NCI-H82 (cell line): ENCODE measurements at regions not wholly inside any gene's neighbourhood (a gene's known extent, or its start where the extent isn't known, plus 50 kb on each side); places are given as distances from the start of the nearest gene placed in this dataset.

Experiments used
- DNase-seq: peaks from one replicate; lab custom pipeline; 2025; lab: John Stamatoyannopoulos, UW

- no peak for DNase-seq
These were observed 351.1 kb downstream of the MN1 start for GRCh38 chr22:27450448-27450847.

DNA sequence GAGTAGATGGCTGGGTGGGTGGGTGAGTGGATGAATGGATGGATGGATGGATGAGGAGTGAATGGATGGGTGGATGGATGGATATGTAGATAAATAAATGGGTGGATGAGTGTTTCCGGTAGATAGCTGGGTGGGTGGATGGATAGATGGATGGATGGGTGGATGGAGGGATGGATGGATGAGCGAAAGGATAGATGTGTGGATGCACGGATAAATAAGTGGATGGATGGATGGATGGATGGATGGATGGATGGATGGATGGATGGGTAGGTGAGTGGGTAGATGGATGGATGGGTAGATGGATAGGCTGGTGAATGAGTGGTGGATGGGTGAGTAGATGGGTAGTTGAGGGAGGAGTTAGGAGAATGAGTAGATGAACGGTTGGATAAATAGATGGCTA, 349.3 kb downstream of the MN1 start:
- no peak for DNase-seq

DNA sequence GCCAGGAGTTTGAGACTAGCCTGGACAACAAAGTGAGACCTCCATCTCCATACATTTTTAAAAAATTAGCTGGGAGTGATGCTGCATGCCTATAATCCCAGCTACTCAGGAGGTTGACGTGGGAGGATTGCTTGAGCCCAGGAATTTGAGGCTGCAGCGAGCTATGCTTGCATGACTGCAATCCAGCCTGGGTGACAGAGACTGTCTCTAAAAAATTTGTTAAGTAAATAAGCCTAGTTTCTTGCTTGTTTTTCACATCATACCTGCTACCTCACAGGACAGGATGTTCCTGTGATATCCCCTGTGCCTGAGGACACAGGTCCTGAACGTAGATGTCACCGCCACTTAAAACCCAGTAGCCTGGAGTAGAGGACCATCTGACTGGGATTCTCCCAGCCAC, 348.6 kb downstream of the MN1 start:
- DNase-seq, result no peak

GRCh38 chr22:27453725-27454124, 347.8 kb downstream of the MN1 start:
- DNase-seq, result no peak

DNA sequence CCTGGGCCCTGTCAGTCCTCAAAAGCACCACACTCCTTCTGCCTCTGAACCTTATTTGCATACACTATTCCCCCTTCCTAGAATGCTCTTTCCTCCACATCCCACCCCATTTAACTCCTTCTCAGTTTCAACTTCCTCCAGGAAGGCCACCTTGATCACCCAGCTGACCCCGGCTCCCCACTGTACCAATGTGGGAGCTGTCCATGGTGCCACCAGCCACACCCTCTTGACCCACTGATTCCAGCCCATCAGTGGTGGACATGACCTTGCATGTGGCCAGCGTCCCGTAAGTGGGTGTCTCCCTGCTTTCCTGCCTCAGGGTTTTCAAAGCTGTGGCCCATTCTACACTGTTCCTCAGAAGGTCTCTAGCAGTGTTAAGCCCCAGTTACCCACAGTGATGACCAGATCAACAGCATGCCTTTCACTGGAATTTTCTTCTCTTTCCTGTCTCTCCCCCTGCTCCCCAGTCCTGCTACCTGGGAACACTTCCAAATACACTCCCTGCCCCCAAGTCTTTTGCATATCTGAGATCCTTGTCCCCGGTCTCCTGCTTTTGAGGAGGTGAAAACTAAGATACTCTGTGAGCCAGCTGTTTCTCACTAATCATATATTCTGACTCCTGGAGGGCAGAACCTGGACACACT, 346.6 kb downstream of the MN1 start:
- DNase-seq, result no peak

DNA sequence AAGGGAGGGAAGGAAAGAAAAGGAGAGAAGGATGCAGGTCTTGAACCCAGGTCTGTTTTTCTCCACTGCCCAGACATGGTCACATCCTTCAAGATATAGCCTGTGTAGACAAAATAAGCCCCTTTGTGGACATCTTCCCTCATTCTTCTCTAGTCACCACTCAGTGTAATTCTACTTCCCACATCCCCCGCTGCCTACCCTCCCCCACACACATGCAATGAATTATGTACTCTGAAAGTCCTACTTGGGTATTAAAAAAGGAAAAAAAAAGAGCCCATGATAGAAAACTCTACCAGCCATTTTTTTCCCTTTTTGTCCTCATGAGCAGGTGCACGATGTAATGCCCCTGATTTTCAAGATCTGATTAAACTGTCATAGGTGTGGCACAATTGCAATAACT, 346.0 kb downstream of the MN1 start:
- DNase-seq, result no peak

GRCh38 chr22:27456696-27457503, 344.7 kb downstream of the MN1 start:
- DNase-seq, result no peak

GRCh38 chr22:27459999-27460398, 341.6 kb downstream of the MN1 start:
- DNase-seq, result no peak

GRCh38 chr22:27460591-27461347, 340.8 kb downstream of the MN1 start:
- DNase-seq, result no peak

DNA sequence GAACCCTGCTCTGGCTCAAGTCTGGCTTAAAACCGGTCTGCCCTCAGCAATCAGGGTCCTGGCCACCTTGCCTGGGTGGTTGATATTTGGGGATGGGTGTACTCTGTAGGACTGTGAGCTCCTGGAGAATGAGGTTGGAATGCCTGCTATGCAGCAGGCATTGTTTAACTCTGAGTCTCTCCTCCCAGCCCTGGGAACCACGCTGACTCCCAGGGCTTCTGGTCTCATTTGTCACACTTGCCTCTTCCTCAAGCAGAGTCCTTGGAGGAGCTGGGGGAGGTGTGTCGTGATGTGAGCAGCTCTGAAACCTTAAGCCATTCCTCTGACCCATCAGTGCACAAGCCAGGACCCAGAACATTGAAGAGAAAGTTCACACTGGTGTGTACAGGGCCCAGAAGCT, 340.1 kb downstream of the MN1 start:
- no peak for DNase-seq

GRCh38 chr22:27462190-27462589, 339.4 kb downstream of the MN1 start:
- no peak for DNase-seq

DNA sequence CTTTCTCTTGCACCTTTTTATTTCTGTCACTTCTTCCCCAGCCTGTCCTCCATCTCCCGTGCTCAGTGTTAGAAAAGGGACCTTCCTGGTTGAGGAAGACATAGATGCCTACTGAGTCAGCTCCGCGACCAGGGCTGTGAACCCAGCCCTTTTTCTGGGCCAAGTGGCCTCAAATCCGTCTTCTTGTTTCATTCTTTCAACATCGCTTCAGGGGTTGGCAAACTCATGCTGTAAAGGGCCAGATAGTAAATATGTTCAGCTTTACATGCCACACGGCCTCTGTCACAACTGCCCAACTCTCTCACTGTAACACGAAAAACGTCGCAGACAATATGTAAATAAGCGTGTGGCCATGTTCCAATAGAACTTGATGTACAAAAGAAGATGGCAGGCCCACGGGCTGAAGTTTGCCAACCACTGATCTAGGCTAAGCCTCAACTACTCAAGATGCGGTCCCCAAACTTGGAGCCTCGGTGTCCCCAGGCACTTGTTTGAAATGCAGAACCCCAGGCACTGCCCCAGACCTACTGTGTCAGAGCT, 338.4 kb downstream of the MN1 start:
- DNase-seq, result no peak

- DNase-seq, result no peak
These were observed 335.3 kb downstream of the MN1 start for GRCh38 chr22:27466229-27466628.

DNA sequence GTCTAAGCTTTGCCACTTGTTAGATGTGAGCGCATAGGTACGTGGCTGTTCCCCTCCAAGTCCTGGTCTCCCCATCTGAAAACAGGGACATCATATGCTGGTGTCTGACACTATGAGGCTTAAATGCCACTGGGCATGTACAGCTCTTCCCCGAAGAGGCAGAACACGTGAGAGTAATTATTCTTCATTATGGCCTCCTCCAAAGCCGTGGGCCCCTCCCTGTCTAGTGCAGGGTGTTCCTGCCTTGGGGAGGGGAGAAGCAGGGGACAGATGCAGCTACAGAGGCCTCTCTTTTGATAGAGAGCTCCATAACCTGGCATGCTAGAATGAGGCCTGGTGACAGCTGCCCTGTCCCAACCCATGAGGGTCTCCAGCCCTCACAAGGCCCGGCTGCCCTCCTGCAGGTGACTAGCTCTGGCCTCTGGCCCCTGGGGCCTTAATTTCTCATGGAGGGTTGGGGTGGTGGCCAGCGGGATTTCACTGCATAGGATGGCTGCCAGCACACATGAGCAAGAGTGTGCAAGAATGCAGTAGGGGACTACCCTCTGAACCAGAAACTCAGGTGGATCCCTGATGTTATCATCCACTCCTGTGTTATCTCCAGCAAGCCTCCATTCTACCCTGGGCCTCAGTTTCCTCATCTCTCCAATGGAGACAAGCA, 334.6 kb downstream of the MN1 start:
- DNase-seq, result no peak

DNA sequence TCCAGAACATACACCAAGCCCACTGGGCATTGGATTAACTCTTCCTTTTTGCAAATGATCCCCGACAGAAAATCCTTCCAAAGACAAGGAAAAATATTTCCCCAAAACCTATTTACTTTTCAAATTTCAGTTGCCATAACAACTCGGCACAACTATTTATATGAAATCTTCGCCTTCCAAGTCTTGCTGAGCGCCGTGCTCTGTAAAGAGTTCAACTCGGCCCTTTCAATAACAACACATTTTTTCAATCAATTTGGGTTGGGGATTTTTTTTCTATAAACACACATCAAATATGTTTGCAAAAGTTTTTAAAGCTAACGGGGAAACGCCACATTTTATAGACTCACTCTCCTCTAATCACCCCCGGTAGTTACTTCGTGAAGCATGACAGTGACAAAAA, 333.8 kb downstream of the MN1 start:
- no peak for DNase-seq

GRCh38 chr22:27468712-27469111, 332.8 kb downstream of the MN1 start:
- no peak for DNase-seq

GRCh38 chr22:27470169-27470772, 331.3 kb downstream of the MN1 start:
- no peak for DNase-seq

DNA sequence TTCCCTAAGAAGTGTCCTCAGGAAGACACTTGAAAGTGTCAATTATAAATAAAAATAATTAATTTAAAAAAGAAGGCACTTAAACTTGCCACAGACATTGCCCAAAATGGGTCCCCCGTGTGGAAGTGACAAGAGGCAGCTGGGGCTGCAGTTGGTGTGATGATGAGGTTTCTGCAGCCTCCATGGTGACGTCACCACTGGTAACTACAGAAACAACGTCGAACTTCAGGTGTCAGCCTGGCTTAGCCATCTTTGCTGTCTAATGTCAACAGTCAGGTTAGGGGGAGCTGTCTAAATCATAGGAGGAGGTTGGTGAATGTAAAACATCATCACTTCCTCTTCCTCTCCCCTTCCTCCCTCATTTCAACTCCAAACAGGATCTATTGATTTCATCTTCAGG, 328.6 kb downstream of the MN1 start:
- DNase-seq, result no peak

DNA sequence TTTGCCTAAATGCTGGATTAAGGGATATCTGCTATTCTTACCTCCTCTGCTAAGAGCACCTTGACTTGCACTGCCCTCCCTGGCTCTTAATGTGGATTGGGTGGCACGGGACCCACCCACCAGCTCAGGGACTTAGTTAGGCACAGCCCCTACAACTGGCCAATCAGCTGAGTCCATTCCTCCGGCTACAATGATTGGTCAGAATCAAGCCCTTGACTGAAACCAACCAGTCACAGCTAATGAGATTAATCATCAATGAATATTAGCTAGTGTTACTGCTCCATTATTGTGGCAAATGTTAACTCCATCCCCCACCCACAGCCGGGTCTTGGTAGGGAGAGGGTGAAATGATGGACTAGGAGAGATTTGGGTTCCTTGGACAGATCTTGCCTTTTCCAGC, 328.0 kb downstream of the MN1 start:
- peak; percentile 44 for DNase-seq

GRCh38 chr22:27474112-27474571, 327.4 kb downstream of the MN1 start:
- no peak for DNase-seq

DNA sequence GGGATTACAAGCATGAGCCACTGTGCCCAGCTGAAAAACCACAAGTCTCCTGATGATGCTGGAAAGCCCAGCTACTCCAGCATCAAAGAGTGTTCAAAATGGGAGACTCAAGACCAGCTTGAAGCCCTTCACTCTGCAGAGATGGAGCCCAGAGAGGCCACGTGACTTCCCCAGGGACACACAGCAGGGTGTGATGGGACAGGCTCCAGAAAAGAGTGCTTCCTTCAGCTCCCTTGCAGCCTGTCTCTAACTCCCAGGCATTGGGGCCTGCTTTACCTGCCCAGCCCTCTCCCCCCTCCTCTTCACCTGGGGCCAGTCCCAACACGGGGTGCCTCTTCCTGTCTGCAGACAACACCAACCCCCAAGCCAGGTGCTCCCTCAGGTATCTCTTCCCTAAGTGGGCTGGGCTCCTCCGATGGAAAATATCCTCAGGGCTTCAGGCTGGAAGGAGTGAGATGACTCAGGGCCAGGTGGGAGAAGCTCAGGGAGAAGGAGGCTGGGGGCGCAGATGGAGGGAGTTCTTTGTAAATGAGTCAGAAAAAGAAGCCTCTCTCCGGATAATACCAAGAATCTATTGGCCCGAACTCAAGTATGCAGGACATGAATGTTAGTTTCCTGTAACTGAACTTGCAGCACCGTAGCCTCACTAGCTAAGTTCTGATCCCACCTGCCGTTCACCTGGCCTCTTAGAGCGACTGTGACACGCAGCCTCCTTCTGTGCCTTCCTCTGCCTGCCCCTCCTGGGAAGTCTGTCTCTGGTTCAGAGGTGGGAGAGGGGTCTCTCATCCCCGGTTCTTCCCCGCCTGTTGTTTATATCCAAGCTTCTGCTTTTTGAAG, 326.6 kb downstream of the MN1 start:
- DNase-seq, result no peak
